LHCN-M2 (cell line): ENCODE measurements at regions not wholly inside any gene's neighbourhood (a gene's known extent, or its start where the extent isn't known, plus 50 kb on each side); places are given as distances from the start of the nearest gene placed in this dataset.
"Not testable (repeated sequence)": the region's sequence is repeated elsewhere in the genome, so short reads cannot be mapped to it uniquely, and the experiment has no call there.

Source experiments
- DNase-seq: peaks from one replicate; pipeline ENCODE4 v3.0.0-alpha.2; 2012; ENCODE audit warnings: low read depth

- DNase-seq, result no peak
Observed at GRCh38 chr11:97860237-97860636, 1160.5 kb upstream of the CNTN5 start.

- no peak for DNase-seq
Observed at GRCh38 chr11:97862021-97862420, 1158.7 kb upstream of the CNTN5 start.

GRCh38 chr11:97865424-97866012, 1155.2 kb upstream of the CNTN5 start:
- no peak for DNase-seq

DNA sequence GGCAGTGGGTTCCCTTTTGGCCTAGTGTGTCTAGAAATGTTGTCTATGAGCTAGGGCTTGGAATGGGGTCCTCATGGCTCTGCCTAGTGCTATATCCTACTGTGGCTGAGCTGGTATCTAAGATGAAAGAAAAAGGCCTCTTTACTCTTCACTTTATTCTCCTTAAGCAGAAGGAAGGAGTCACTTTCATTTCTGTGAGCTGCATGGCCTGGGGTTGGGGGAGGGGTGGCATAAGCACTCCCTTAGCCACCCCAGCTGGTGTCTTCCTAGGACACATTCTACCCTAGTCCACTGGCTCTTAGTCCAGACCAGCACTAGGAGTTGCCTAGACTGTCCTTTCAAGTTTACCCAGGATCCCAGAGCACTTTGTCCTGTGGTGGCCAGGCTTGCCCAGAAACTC, 1148.9 kb upstream of the CNTN5 start:
- no peak for DNase-seq

- DNase-seq, result no peak
Observed at GRCh38 chr11:97880209-97880608, 1140.5 kb upstream of the CNTN5 start.

GRCh38 chr11:97883086-97883485, 1137.7 kb upstream of the CNTN5 start:
- DNase-seq, result no peak

DNA sequence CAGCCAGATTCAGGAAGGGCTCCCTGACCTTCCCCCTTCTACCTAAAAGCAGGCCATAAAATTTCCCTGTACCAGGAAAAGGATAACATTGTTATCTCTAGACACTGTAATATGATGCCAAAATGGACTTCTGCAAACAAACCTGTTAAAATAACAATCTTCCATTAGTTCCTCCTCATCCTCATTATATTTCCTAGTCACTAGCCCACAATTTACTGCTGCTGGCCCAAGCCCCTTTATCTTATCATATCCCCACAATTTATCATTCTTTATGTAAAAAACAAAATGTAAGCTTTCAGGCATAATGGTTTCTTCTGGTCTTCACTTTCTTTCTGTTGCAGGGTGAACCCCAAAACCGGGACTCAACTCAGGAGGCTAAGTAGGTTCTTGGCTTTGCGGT, 1132.1 kb upstream of the CNTN5 start:
- DNase-seq, result no peak

DNA sequence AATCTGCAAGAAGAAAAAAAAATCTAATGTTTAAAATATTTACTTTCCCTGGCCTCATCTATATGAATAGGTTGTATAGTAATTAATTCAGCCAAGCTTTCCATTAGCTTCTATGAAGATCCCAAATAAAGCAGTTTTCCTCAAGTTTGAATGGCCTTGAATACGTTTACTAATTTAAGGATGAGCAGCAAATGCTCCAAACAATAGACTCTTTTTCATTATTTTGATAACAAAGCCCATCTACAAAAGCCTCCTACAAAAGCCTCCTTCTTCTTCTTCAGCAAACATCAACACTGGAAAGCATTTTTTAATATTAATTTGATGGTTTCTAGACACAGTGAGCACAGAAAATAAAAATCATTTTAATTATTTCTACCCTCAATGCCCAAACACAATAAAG, 1130.3 kb upstream of the CNTN5 start:
- no peak for DNase-seq

- DNase-seq, result peak; percentile 8
Observed at GRCh38 chr11:97893612-97894011, 1127.1 kb upstream of the CNTN5 start.

- DNase-seq, result no peak
Observed at GRCh38 chr11:97894978-97895377, 1125.8 kb upstream of the CNTN5 start.

GRCh38 chr11:97895572-97895971, 1125.2 kb upstream of the CNTN5 start:
- no peak for DNase-seq

DNA sequence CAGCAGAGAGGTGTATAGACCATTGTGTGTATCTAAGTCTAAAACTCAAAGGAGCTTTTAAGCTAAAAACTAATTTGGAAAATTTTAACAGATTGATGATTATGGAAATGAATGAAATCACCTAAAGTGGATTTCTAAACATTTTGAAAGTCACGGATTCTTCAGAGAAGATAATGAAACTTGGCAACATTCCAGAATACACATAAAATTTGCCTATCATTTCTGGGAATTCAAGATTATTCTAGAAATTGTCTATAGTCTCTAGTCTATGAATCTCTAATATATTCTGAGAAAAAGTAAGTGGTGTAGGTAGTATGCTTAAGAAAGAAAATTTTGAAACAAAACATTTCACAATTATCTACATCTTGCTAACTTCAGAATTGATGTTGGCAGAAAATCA, 1117.9 kb upstream of the CNTN5 start:
- DNase-seq, result no peak

- no peak for DNase-seq
Observed at GRCh38 chr11:97905101-97905500, 1115.6 kb upstream of the CNTN5 start.

DNA sequence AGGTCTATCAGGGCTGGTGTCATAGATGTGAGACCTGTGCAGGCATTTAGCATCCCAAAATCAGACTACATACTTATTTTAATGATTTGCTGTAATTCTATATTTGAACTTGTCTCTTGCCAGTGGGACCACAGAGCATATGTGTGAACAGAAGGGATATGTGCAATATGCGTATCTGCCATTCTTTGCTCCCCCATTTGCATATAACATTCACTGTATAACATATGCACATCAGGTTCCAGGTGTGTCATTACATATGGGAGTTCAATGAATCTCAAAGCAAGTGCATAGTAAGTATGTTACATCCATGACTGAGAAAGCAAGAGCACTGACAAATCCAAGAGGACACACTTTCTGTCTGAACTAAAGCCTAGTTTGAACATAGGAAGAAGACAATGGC, 1115.1 kb upstream of the CNTN5 start:
- no peak for DNase-seq

- DNase-seq, result no peak
Observed at GRCh38 chr11:97908354-97908753, 1112.4 kb upstream of the CNTN5 start.

GRCh38 chr11:97909614-97910399, 1110.9 kb upstream of the CNTN5 start:
- peak; percentile 3 for DNase-seq

DNA sequence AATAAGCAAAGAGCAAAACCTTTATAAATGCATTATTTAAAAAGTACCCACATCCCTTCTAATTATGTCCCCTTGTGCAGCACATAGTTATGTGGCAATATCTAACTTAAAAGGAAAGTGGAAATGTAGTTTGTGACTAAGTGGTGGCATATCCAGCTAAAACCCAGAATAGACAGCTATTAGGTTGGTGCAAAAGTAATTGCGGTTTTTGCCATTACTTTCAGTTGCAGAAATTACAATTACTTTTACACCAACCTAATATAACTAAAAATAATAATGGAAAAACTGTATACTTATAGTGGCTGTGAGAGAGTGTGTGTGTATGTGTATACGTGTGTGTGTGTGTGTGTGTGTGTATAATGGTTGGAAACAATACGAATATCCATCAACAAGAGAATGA, 1108.1 kb upstream of the CNTN5 start:
- no peak for DNase-seq

- not testable (repeated sequence) for DNase-seq
Observed at GRCh38 chr11:97922933-97923332, 1097.8 kb upstream of the CNTN5 start.

DNA sequence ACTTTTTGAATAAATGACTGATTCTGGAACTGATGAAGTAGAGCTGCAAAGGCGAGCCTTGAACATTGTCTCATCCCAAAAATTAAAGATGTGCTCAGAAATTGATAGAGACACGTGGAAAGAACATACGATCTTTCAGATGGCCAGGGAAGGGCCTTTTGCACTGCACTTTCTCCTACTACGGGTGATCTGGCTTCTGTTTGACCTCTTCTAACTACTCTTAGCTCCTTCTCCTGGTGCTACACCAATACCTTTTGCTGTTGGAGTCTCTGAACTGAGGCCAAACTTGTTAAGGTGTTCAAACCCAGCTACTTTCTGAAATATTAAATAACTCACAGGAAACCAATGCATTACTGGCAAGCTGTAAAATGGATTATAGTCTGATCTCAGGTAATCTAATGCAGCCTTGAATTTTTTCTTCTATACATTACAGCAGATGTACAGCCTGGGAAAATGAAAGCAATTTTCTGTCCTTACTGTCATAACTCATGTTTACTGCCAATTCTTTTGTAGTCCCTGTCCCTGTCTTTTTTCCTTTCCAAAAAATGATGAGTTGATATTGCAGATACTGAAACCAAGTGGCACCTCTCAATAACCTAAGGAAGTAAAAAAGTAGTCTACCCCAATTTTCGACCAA, 1086.1 kb upstream of the CNTN5 start:
- no peak for DNase-seq

- peak; percentile 15 for DNase-seq
Observed at GRCh38 chr11:97937501-97937900, 1083.2 kb upstream of the CNTN5 start.

- DNase-seq, result peak; percentile 83
Observed at GRCh38 chr11:97938789-97939188, 1082.0 kb upstream of the CNTN5 start.

DNA sequence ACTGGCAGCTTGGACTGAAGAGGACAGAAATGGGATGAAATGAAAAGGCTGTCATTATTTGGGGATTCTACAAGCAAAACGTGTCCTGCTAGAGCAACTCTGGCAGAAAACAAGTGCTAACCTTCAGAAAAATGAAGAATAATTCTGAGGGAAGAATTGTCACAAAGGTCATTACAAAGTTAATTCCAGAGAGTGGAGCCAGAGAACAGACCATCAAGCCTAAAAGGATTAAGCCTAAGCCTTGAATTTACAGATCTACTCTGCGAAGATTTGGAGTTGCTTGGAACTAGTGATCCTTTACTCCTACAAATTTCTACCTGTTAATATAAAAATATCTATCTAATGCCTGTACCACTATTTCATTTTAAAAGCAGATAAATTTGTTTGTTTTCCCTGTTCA, 1077.3 kb upstream of the CNTN5 start:
- no peak for DNase-seq

DNA sequence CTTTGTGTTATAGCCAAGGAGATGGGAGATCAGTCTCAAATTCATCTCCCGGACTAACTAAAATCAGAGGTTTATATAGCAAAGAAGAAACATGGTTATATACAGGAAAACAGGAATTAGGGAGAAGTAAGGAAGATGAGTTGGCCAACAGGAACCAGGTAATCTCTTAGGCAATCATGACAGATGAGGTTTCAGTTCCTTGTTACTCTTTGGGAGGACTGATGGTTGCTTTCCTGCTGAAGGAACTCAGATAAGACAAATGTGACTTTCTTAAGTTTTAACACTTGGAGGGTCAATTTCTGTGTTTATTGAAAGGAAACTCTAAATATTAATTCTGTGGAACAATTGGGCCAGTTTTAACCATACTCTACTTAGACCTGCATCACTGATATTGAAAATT, 1072.0 kb upstream of the CNTN5 start:
- DNase-seq, result no peak
